Vagina (tissue), 2 donors: ENCODE measurements at regions not wholly inside any gene's neighbourhood (a gene's known extent, or its start where the extent isn't known, plus 50 kb on each side); places are given as distances from the start of the nearest gene placed in this dataset.

Experiments
- CTCF ChIP-seq, 3 experiments: fragments of 450-650 bp in 2 of 3; fragments of 200-600 bp in 1 of 3; sonication (generic) in 1 of 3; IDR thresholded peaks; one replicate each; pipeline ENCODE4 v1.5.1; 2017 to 2019; ENCODE audit warnings: antibody characterized with exemption in 3 of 3, mild to moderate bottlenecking in 2 of 3, moderate library complexity in 2 of 3
- POLR2AphosphoS5 ChIP-seq, 2 donors: sonication (generic); formaldehyde crosslinking; IDR thresholded peaks; one replicate each; pipeline ENCODE4 v1.9.0; 2017; ENCODE audit warnings: antibody characterized with exemption in 2 of 2, mild to moderate bottlenecking in 2 of 2, low read depth in 1 of 2; ENCODE audit not compliant: insufficient read depth in 1 of 2

DNA sequence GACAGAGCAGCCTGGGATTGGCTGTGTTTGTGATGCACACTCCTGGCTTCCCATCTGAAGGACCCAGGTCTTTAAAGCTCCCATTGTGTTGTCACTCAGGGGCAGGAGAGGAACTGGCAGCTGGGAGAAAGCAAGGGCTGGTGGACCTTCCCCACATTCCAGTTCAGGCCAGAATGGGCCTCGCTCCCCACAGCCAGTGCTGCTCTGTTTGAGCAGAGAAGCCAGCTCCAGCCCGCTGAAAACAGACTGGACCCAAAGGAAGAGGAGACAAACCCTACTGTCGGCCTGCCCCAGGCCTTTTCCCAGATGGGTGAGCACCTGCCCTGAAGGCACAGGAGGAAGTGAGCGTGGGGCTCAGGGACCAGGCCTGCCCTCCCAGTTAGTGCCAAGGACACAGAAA is 499.4 kb downstream of the NPHP4 start:
- TF ChIP-seq POLR2AphosphoS5 (IDR thresholded peaks at IDR 0.05; ENCODE audit: insufficient read depth in 1 of 2, low read depth in 1 of 2) (no peak), CTCF (IDR thresholded peaks at IDR 0.05) (no peak)
